ENCODE measurements at regions not wholly inside any gene's neighbourhood (a gene's known extent, or its start where the extent isn't known, plus 50 kb on each side); places are given as distances from the start of the nearest gene placed in this dataset.
A peak's percentile ranks its signal among the peaks of the same experiment; 100 is the strongest.

- WGBS, 4 donors: 87 to 96% (median 94%) methylated on average over 9 to 20 of the region's 20 CpGs
- H3K4me3 ChIP-seq: no peak overlapping the region
- DNase-seq: peak in 2 of 7 donors; percentile 43 to 46
- intact Hi-C loops (cut with DNase I): no loop called here
- H3K27me3 ChIP-seq: no peaks in the 10 kb centered on the region
- H3K27ac ChIP-seq: no peak overlapping the region
- peaks cover 18 to 48% of the 10 kb centered on the region in 2 donors for H3K4me1 ChIP-seq (replicated peaks in 1 of 2)
- peak in 4 of 6 experiments; percentile 22 to 56 (median 32) for TF ChIP-seq CTCF (IDR thresholded peaks at IDR 0.05)
- no peak for TF ChIP-seq POLR2A (IDR thresholded peaks at IDR 0.05)
- no peaks in the 10 kb centered on the region for H3K36me3 ChIP-seq (replicated peaks in 1 of 2)
- no peaks in the 10 kb centered on the region for H3K9me3 ChIP-seq (replicated peaks in 1 of 3)
Measured at GRCh38 chr6:44062771-44063560, 64.3 kb downstream of the MRPL14 start.

- H3K27me3 ChIP-seq: no peaks in the 10 kb centered on the region
- no peak for TF ChIP-seq CTCF (IDR thresholded peaks at IDR 0.05)
- no peak for TF ChIP-seq POLR2A (IDR thresholded peaks at IDR 0.05)
- DNase-seq: no peak
- peaks cover 21 to 55% of the 10 kb centered on the region in 2 donors for H3K4me1 ChIP-seq (replicated peaks in 1 of 2)
- no peaks in the 10 kb centered on the region for H3K9me3 ChIP-seq (replicated peaks in 1 of 3)
- H3K36me3 ChIP-seq (replicated peaks in 1 of 2): no peaks in the 10 kb centered on the region
- H3K4me3 ChIP-seq: no peak overlapping the region
- peak overlapping the region in 2 of 5 donors; percentile 17 to 66 for H3K27ac ChIP-seq
- WGBS, 4 donors: 90 to 96% (median 93%) methylated on average over 3 of the region's 3 CpGs
- intact Hi-C loops (cut with DNase I): no loop called here
Measured at GRCh38 chr6:44062105-44062770, 65.0 kb downstream of the MRPL14 start.

GRCh38 chr6:44061375-44062104 is 65.7 kb downstream of the MRPL14 start:
- WGBS, 4 donors: 61 to 77% (median 71%) methylated on average over 5 of the region's 5 CpGs
- intact Hi-C loops (cut with DNase I): no loop called here
- no peaks in the 10 kb centered on the region for H3K27me3 ChIP-seq
- H3K9me3 ChIP-seq (replicated peaks in 1 of 3): no peaks in the 10 kb centered on the region
- H3K4me3 ChIP-seq: no peak overlapping the region
- DNase-seq: no peak
- H3K4me1 ChIP-seq (replicated peaks in 1 of 2): peaks cover 21 to 58% of the 10 kb centered on the region in 2 donors
- peak overlapping the region in 2 of 5 donors; percentile 52 to 66 for H3K27ac ChIP-seq
- H3K36me3 ChIP-seq (replicated peaks in 1 of 2): no peaks in the 10 kb centered on the region
- TF ChIP-seq CTCF (IDR thresholded peaks at IDR 0.05) (no peak), POLR2A (IDR thresholded peaks at IDR 0.05) (no peak)
